Left cardiac atrium (tissue), 4 donors: ENCODE measurements at regions not wholly inside any gene's neighbourhood (a gene's known extent, or its start where the extent isn't known, plus 50 kb on each side); places are given as distances from the start of the nearest gene placed in this dataset.

ENCODE experiments used
- ATAC-seq, 2 donors: fragments of 200-7000 bp; cut with Tn5 transposase; one replicate each; pipeline ENCODE4 v1.9.1; 2020; ENCODE audit warnings: mild to moderate bottlenecking in 2 of 2, moderate library complexity in 2 of 2
- DNase-seq: peaks from one replicate; pipeline ENCODE4 v3.0.0-alpha.2; 2020
- intact Hi-C, 2 donors: fragments of 100-400 bp; cut with DNase I; formaldehyde crosslinking; loops; one replicate each; pipeline versions ENCODE4 v1.14.1 to v1.15.1; 2022 to 2023
- donor health status: DM: no; HTN: yes; CAD: no.
- donor health status: DM: no; HTN: yes; CAD: no; lungs with severe emphysema.
- donor health status: DM: yes; HTN: yes; CAD: no.
- donor health status: Dilated cardiomyopathy.

GRCh38 chr3:103624271-103624670, 1189.5 kb downstream of the ZPLD1 start:
- DNase-seq (no peak), ATAC-seq (no peak)
- intact Hi-C loops, result no loop called here

GRCh38 chr3:103629391-103629790, 1194.6 kb downstream of the ZPLD1 start:
- ATAC-seq (no peak), DNase-seq (no peak)
- intact Hi-C loops, result no loop called here

DNA sequence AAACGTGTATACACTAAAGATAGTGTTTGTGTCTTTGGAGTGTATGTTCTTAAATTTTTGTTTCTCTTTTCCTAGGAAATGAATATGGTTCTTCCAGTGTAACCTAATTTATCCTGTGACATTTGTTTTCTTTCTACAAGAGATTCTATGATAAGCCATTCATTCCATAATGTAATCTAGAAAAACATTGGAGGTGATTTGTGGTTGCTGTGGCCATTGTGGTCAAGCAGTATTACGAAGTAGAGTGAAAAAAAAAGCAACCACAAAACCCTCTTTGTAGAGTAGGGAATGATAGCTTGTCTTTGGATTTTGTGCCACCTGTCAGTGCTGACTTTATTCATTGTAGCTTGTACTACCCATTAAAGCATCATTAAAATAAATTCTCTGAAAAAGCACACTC, 1209.6 kb downstream of the ZPLD1 start:
- intact Hi-C loops, result no loop called here

DNA sequence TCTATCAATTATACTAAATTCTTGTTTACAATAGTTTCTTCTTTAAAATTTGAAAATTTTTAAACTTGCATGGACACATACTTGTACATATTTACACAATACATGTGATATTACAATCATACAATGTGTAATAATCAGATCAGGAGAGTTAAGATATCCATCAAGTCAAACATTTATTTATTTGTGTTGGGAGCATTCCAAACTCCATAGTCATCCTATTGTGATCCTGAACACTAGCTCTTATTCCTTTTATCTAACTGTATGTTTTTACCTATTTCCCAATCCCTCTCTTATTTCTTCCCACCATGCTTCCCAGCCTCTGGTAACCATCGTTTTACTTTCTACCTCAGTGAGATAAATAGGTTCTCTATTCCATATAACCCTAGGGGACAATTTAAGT, 1219.2 kb downstream of the ZPLD1 start:
- ATAC-seq (no peak), DNase-seq (no peak)
- intact Hi-C loops, result no loop called here

More for the DNA sequence above, 1209.6 kb downstream of the ZPLD1 start:
- DNase-seq, result no peak
- ATAC-seq, result no peak

DNA sequence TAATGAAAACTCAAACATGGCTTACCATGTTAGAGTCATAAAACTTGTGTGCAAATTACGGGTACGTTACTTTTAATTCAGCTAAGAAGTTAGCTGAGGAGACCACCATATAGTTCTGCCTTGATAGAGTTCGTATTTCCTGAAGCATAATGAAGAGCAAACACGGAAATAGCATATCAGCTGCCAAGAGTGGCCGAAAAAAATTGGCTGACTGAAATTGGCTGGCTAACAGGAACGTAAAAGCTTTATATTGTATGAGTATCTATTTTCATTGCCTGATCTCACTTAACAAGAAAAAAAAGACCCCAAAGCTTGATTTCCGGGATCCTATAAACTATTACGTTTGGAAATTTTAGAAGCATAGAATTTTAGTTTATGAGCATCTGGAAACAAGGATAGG, 1222.9 kb downstream of the ZPLD1 start:
- intact Hi-C loops, result no loop called here
- DNase-seq (no peak), ATAC-seq (no peak)

DNA sequence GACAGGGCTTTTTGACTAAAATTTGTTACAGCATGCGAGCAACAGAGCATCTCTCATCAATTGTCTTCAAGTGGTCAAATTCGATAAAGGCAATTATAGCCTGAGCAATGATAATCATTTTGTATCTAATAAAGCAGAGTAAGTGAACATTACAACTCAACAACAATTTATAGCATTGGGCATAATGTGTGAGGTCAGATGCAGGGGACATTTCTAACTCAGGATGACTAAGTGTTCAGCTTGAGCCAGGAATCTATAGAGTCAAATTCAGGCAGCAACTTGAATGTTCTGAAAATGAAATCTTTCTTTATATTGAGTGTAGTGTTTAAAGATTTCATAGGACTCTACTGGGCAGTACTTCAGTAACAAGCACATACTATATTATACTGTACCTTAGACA, 1226.0 kb downstream of the ZPLD1 start:
- intact Hi-C loops, result no loop called here
- DNase-seq, result no peak
- no peak for ATAC-seq

DNA sequence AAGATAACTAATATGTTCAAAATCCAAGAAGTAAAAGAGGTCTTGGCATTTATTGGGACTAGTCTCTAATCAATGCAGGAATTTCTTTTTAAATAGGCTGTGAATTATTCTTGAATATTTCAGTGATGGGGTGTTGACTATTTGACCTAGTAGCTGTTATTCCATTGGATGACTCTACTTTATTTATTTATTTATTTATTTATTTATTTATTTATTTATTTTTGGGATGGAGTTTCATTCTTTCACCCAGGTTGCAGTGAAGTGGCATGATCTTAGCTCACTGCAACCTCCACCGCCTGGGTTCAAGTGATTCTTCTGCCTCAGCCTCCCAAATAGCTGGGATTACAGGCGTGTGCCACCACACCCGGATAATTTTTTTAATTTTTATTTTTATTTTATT, 1227.8 kb downstream of the ZPLD1 start:
- DNase-seq, result no peak
- ATAC-seq, result no peak
- intact Hi-C loops, result no loop called here

- ATAC-seq (no peak), DNase-seq (no peak)
- intact Hi-C loops, result no loop called here
These were observed 1237.5 kb downstream of the ZPLD1 start for GRCh38 chr3:103672346-103672745.

DNA sequence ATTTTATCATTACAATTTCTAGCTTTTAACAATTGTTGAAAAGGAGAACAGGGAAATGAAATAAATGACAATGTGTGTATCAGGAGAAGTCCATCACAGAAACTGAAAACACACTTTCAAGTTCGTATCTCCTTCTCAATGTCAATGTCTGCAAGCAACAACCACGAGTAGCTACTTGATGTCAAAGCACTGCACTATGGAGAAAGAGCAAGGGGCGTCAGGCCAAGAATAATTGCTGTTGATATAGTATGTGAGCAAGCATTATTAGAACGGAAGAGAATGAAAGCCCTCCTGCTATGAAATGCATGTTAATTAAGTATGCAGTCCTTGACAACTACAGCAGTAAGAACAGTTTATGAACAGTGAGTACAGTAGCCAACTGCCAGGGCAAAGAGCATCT, 1250.1 kb downstream of the ZPLD1 start:
- no peak for ATAC-seq
- intact Hi-C loops, result no loop called here
- no peak for DNase-seq

DNA sequence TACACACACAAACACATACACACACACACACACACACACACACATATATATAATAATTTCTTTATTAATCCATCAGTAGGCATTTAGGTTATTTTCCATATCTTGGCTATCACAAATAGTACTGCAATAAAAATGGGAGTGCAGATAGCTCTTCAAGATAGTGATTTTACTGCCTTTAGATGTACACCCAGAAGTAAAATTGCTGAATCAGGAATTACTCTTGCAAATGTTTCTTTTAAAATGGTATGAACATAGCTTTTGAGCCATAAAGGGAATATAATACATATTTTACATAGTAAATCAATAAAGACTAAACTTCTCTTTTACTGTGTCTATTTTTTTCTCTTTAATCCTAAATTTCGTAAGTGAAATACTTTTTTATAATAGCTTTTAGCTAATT, 1251.1 kb downstream of the ZPLD1 start:
- no peak for ATAC-seq
- intact Hi-C loops, result no loop called here
- DNase-seq, result no peak

DNA sequence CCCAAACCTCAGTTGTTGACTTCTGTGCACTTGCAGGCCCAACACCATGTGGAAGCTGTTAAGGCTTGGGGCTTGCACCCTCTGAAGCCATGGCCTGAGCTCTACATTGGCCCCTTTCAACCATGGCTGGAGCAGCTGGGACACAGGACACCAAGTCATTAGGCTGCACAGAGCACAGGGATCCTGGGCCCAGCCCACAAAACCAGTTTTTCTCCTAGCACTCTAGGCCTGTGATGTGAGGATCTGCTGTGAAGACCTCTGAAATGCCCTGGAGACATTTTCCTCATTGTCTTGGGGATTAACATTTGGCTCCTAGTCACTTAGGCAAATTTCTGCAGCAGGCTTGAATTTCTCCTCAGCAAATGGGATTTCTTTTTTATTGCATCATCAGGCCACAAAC, 1255.7 kb downstream of the ZPLD1 start:
- DNase-seq (no peak), ATAC-seq (no peak)
- intact Hi-C loops, result no loop called here

DNA sequence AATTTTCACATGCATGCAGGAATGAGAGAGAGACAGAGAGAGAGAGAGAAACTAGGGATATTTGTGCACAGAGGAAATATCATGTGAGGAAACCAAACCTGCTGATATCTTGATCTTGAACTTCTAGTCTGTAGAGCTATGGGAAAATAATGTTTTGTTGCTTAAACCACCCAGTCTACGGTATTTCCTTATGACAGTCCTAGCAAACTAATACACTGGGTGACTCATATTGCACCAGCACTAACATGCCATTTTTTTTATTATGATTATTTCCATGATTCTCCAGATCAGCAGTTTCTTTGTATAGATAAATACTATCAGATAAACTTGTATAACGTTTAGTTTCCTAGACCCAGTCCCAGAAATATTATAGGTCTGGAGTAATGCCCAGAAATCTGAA, 1259.0 kb downstream of the ZPLD1 start:
- intact Hi-C loops, result no loop called here
- DNase-seq (no peak), ATAC-seq (no peak)

DNA sequence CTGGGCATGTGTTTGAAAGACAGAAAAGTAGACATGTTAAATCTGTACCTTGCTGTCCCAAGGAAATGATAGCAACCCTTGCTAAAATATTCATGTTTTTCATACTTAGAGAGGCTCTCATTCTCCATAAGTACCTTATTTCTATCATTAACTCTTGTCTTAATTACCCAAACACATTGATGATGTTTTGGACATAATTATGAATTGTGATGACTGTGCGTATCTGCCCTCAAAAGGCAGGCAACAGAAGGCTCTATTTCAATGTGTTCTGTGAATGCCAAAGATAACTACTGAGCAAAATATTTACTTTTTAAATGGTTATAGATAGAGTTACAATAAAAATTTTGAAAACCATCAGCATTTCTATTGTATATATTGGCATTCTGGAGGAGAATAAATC, 1263.8 kb downstream of the ZPLD1 start:
- intact Hi-C loops, result no loop called here

GRCh38 chr3:103699228-103699627, 1264.4 kb downstream of the ZPLD1 start:
- ATAC-seq (no peak), DNase-seq (no peak)
- intact Hi-C loops, result no loop called here

More for the DNA sequence above, 1263.8 kb downstream of the ZPLD1 start:
- ATAC-seq (no peak), DNase-seq (no peak)

- intact Hi-C loops, result no loop called here
- DNase-seq, result no peak
- no peak for ATAC-seq
These were observed 1270.8 kb downstream of the ZPLD1 start for GRCh38 chr3:103705641-103706040.

DNA sequence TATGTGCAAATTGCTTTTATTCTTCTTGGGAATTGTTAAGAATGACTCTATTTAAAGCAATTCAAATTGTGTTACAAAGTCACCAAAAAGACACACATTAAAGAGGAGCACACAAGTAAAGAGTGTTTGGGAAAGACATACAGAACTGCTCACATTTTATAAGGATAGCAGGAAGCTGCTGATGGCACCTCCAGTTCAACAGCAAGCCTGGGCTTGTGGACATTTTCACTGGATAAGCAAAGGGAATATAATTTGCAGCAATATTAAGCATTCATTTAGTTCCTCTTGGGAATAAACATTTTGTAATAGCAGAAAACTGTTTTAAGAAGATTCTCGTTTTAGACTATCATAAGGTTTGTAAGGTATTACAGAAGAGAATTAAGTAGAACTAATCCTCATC, 1271.9 kb downstream of the ZPLD1 start:
- intact Hi-C loops, result no loop called here
- ATAC-seq (no peak), DNase-seq (no peak)

DNA sequence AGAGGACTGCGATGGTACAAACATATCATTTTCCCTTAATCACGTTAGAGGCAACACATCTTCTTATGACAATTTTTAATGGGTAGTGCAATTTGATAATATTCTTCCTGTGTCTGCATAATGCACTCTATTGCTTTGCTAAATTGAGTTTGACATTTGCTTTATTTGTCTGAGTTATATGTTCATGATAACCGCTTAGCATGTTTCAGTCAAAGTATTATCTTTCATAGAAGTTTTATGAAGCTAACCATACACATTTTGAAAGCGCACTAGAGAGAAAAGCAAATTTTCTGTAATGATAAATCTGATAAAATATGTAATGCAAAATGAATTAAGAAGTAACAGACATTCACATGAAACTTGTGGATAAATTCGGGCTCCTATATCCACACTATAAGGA, 1276.9 kb downstream of the ZPLD1 start:
- no peak for ATAC-seq
- DNase-seq, result no peak
- intact Hi-C loops, result no loop called here

GRCh38 chr3:103712320-103713008, 1277.6 kb downstream of the ZPLD1 start:
- ATAC-seq (no peak), DNase-seq (no peak)
- intact Hi-C loops, result no loop called here

DNA sequence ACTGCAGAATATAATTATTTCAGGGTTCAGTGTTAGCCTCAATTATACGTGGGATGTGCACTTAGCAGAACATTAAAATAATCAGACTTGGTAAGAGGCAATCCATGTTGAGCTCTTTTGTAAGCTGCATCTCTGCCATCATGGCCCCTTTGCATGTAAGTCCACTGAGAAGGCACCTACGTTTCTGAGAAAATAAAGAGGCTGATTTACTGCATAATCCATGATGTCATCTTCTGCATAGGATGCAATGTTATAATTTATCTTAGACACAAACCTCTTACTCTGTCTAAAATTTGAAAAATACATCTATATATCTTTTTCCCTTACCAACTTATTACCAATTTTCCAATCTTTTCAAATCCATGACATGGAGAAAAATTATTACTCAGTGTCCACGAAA, 1294.7 kb downstream of the ZPLD1 start:
- no peak for DNase-seq
- intact Hi-C loops, result no loop called here
- ATAC-seq, result no peak

DNA sequence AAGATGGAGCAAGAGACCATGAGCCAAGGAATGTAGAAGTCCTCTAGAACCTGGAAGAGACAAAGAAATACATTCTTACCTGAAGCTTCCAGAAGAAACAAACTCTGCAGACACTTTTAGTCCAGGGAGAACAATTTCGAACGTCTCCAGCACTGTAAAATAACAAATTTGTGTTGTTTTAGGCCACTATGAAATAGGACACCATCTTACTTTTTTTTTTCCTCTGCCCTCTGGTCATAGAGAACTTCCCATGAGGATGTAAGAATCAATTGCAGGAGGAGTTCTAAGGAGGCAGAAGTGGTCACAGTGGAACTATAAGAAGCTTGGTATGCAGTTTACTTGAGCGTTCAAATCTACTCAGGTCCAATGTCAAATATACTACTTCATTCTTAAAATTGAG, 1295.9 kb downstream of the ZPLD1 start:
- ATAC-seq (no peak), DNase-seq (no peak)
- intact Hi-C loops, result no loop called here

GRCh38 chr3:103752986-103753385, 1318.2 kb downstream of the ZPLD1 start:
- DNase-seq (no peak), ATAC-seq (no peak)
- intact Hi-C loops, result no loop called here

DNA sequence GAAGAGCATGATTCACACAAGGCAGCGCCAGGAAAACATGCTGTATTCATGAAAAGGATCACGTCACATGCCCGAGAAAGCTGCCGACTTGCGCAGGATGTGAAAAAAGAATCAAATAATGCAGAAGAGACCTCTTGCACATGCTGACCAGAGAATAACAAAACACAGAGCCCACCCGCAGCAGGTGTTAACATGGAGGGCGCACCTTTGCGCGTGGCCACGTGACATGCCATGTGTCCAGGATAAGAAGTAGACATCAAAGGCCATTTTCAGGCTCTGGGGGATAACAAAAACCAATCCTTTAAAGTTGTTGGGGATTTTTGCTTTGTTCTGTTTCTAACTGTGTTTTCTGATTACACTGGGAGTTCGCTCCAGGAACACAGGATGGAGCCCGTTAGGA, 1332.8 kb downstream of the ZPLD1 start:
- intact Hi-C loops, result no loop called here
- DNase-seq, result no peak

More for the DNA sequence above, 1332.8 kb downstream of the ZPLD1 start:
- no peak for ATAC-seq
